GM12878 (cell line): ENCODE measurements at regions not wholly inside any gene's neighbourhood (a gene's known extent, or its start where the extent isn't known, plus 50 kb on each side); places are given as distances from the start of the nearest gene placed in this dataset.

Experiments
- ATAC-seq: fragments of 200-7000 bp; cut with Tn5 transposase; 3 replicates; pipeline ENCODE4 v1.9.1; 2020; ENCODE audit warnings: mild to moderate bottlenecking, moderate library complexity
- BruUV-seq: library from RNA; stranded (reverse); fragments of 400-500 nt; replicated peaks from 2 replicates; lab custom pipeline; 2021; lab: Mats Ljungman, UMichigan
- CTCF ChIA-PET: fragments of 300-600 bp; sonication (Branson Sonifier 250); formaldehyde crosslinking; extraction: SDS; loops from one replicate; lab custom pipeline; 2021; ENCODE audit warnings: inconsistent platforms; lab: Yijun Ruan, JAX
- POLR2A ChIA-PET: fragments of 350-600 bp; formaldehyde crosslinking; extraction: SDS; loops from one replicate; lab custom pipeline; 2021; ENCODE audit warnings: inconsistent platforms; lab: Charles Lee
- RAD21 ChIA-PET: fragments of 300-600 bp; sonication (Branson Sonifier 250); formaldehyde crosslinking; loops from one replicate; lab custom pipeline; 2023; ENCODE audit warnings: antibody characterized with exemption; ENCODE audit not compliant: unreplicated experiment; lab: Charles Lee
- SMC1A ChIA-PET: fragments of 300-600 bp; sonication (Branson Sonifier 250); formaldehyde crosslinking; loops from one replicate; lab custom pipeline; 2023; ENCODE audit not compliant: unreplicated experiment, uncharacterized antibody; lab: Charles Lee
- DNase-seq: peaks from one replicate; pipeline ENCODE4 v3.0.0-alpha.2; 2011; ENCODE audit warnings: low read depth, low spot score
- FAIRE-seq: peaks from 3 replicates; lab custom pipeline; 2011; peaks lifted over from hg19 to GRCh38; lab: Jason Lieb, UNC
- H2AFZ ChIP-seq: 2 replicates; pipeline ENCODE4 v1.6.0; 2011; ENCODE audit warnings: low read depth, low read length, control low read depth; ENCODE audit not compliant: control insufficient read depth
- H3K27ac ChIP-seq: 2 replicates; pipeline ENCODE4 v1.5.1; 2011; ENCODE audit warnings: control low read depth; ENCODE audit not compliant: control insufficient read depth, insufficient read depth
- H3K27me3 ChIP-seq, 2 experiments: replicated peaks in 1 of 2; 2 replicates each; pipeline versions ENCODE4 v1.6.0 to v1.6.1; 2011; ENCODE audit warnings: low read length in 1 of 2; ENCODE audit not compliant: control insufficient read depth in 2 of 2, insufficient read depth in 2 of 2
- H3K36me3 ChIP-seq, 2 experiments: 2 replicates each; pipeline ENCODE4 v1.5.1; 2011; ENCODE audit warnings: low read length in 1 of 2; ENCODE audit not compliant: control insufficient read depth in 2 of 2, insufficient read depth in 2 of 2
- H3K4me1 ChIP-seq: 2 replicates; pipeline ENCODE4 v1.6.1; 2011; ENCODE audit warnings: mild to moderate bottlenecking, low read length, moderate library complexity, mixed read lengths; ENCODE audit not compliant: control insufficient read depth, insufficient read depth
- H3K4me2 ChIP-seq: 2 replicates; pipeline ENCODE4 v1.6.0; 2011; ENCODE audit warnings: control low read depth; ENCODE audit not compliant: control insufficient read depth, insufficient read depth
- H3K4me3 ChIP-seq: fragments of 200-600 bp; sonication (generic); 2 replicates; pipeline ENCODE4 v1.5.1; 2016
- H3K79me2 ChIP-seq: 2 replicates; pipeline ENCODE4 v1.6.0; 2011; ENCODE audit warnings: low read length; ENCODE audit not compliant: control insufficient read depth, insufficient read depth
- H3K9ac ChIP-seq: 2 replicates; pipeline ENCODE4 v1.8.0; 2011; ENCODE audit warnings: low read length, control low read depth, mixed read lengths; ENCODE audit not compliant: control insufficient read depth, insufficient read depth
- H3K9me3 ChIP-seq: replicated peaks from 3 replicates; pipeline ENCODE4 v1.5.1; 2011; ENCODE audit warnings: mild to moderate bottlenecking, low read length; ENCODE audit not compliant: control insufficient read depth, insufficient read depth
- H4K20me1 ChIP-seq: 2 replicates; pipeline ENCODE4 v1.6.0; 2011; ENCODE audit not compliant: control insufficient read depth, insufficient read depth
- BACH1 ChIP-seq: fragments of 450-650 bp; IDR thresholded peaks from 2 replicates; pipeline ENCODE4 v1.6.1; 2017; ENCODE audit warnings: mild to moderate bottlenecking, borderline replicate concordance
- BCL11A ChIP-seq: IDR thresholded peaks from 2 replicates; pipeline ENCODE4 v1.6.1; 2011; ENCODE audit warnings: low read depth, low read length
- E4F1 ChIP-seq: fragments of 450-650 bp; IDR thresholded peaks from 2 replicates; pipeline ENCODE4 v1.6.1; 2018; ENCODE audit warnings: borderline replicate concordance, mild to moderate bottlenecking; ENCODE audit not compliant: partially characterized antibody
- HDAC6 ChIP-seq: fragments of 200-600 bp; sonication (generic); IDR thresholded peaks from one replicate; pipeline ENCODE4 v1.8.0; 2017; ENCODE audit warnings: antibody characterized with exemption; ENCODE audit not compliant: unreplicated experiment
- IKZF1 ChIP-seq: fragments of 450-650 bp; conservative IDR thresholded peaks from 2 replicates; pipeline ENCODE4 v1.6.1; 2017; ENCODE audit warnings: antibody characterized with exemption, mild to moderate bottlenecking
- MXI1 ChIP-seq: fragments of 150-350 bp; IDR thresholded peaks from 2 replicates; pipeline ENCODE4 v1.6.1; 2011; ENCODE audit warnings: low read depth, mild to moderate bottlenecking, inconsistent platforms, low read length, improper control_type of control experiment
- NFYA ChIP-seq: IDR thresholded peaks from 2 replicates; pipeline ENCODE4 v1.6.1; 2011; ENCODE audit warnings: low read depth, mild to moderate bottlenecking, low read length, improper control_type of control experiment, borderline replicate concordance
- TBL1XR1 ChIP-seq: IDR thresholded peaks from 2 replicates; pipeline ENCODE4 v1.6.1; 2012; ENCODE audit warnings: low read depth, low read length, improper control_type of control experiment
- WRNIP1 ChIP-seq: IDR thresholded peaks from 2 replicates; pipeline ENCODE4 v1.6.1; 2011; ENCODE audit warnings: low read depth, low read length, improper control_type of control experiment, borderline replicate concordance
- WGBS: methylation state at CpG from one replicate; pipeline ENCODE4 v1.1.6; 2016; ENCODE audit warnings: low lambda C conversion rate; ENCODE audit not compliant: insufficient replicate concordance, insufficient coverage; ENCODE audit errors: missing lambda C conversion rate; 5-methylcytosine and 5-hydroxymethylcytosine counted together
- in situ Hi-C: fragments of 300-500 bp; cut with MboI; formaldehyde crosslinking; loops from 9 replicates; pipeline ENCODE4 v1.14.3; 2018; ENCODE audit warnings: mixed read lengths
- intact Hi-C: fragments of 100-400 bp; cut with micrococcal nuclease; formaldehyde crosslinking; loops from one replicate; pipeline ENCODE4 v1.14.2; 2022; ENCODE audit not compliant: unreplicated experiment
- TF ChIP-seq, protein P1 (sequence below): fragments of 450-650 bp; IDR thresholded peaks from 2 replicates; pipeline ENCODE4 v1.6.1; 2017; ENCODE audit warnings: low read depth, mild to moderate bottlenecking, moderate library complexity
- TF ChIP-seq, protein P2 (sequence below): IDR thresholded peaks from 2 replicates; pipeline ENCODE4 v1.6.1; 2012; ENCODE audit warnings: low read depth, low read length, improper control_type of control experiment

GRCh38 chr1:221908573-221908972, 166.7 kb upstream of the DUSP10 start:
- Histone ChIP-seq H3K4me2 (no peak overlapping the region), H3K36me3 (no peaks in the 10 kb centered on the region), H3K27ac (no peak overlapping the region), H3K27me3 (no peaks in the 10 kb centered on the region), H3K9me3 (no peaks in the 10 kb centered on the region), H4K20me1 (no peaks in the 10 kb centered on the region), H3K4me3 (no peak overlapping the region), H3K4me1 (peaks cover 9% of the 10 kb centered on the region), H3K9ac (no peak overlapping the region), H2AFZ (no peak overlapping the region), H3K79me2 (no peaks in the 10 kb centered on the region)
- WGBS, result 85% methylated on average over 4 of the region's 4 CpGs
- SMC1A ChIA-PET, result interaction anchor here (0.6 kb wide), 1 partner anchor 21 kb away, joined by 3 read pairs; no protein-coding TSS in a partner anchor
- RAD21 ChIA-PET, result no interaction called here
- POLR2A ChIA-PET, result interaction anchor here (0.6 to 0.7 kb wide), 2 partner anchors 97 to 113 kb away, joined by 3 to 4 read pairs; no protein-coding TSS in a partner anchor
- no peak for ATAC-seq
- in situ Hi-C loops (no loop called here), intact Hi-C loops (no loop called here)
- TF ChIP-seq NFYA, result no peak
- TF ChIP-seq, protein P1, sequence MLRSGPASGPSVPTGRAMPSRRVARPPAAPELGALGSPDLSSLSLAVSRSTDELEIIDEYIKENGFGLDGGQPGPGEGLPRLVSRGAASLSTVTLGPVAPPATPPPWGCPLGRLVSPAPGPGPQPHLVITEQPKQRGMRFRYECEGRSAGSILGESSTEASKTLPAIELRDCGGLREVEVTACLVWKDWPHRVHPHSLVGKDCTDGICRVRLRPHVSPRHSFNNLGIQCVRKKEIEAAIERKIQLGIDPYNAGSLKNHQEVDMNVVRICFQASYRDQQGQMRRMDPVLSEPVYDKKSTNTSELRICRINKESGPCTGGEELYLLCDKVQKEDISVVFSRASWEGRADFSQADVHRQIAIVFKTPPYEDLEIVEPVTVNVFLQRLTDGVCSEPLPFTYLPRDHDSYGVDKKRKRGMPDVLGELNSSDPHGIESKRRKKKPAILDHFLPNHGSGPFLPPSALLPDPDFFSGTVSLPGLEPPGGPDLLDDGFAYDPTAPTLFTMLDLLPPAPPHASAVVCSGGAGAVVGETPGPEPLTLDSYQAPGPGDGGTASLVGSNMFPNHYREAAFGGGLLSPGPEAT, result no peak
- TF ChIP-seq WRNIP1, result no peak
- no peak for TF ChIP-seq BACH1
- no peak for TF ChIP-seq E4F1
- no peak for TF ChIP-seq BCL11A
- TF ChIP-seq IKZF1, result no peak
- TF ChIP-seq, protein P2, sequence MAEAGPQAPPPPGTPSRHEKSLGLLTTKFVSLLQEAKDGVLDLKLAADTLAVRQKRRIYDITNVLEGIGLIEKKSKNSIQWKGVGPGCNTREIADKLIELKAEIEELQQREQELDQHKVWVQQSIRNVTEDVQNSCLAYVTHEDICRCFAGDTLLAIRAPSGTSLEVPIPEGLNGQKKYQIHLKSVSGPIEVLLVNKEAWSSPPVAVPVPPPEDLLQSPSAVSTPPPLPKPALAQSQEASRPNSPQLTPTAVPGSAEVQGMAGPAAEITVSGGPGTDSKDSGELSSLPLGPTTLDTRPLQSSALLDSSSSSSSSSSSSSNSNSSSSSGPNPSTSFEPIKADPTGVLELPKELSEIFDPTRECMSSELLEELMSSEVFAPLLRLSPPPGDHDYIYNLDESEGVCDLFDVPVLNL, result no peak
- TF ChIP-seq TBL1XR1, result no peak
- TF ChIP-seq HDAC6, result no peak
- TF ChIP-seq MXI1, result no peak
- BruUV-seq, result no TSS peak
- no peak for FAIRE-seq
- CTCF ChIA-PET, result no interaction called here
- no peak for DNase-seq
